ENCODE measurements at regions not wholly inside any gene's neighbourhood (a gene's known extent, or its start where the extent isn't known, plus 50 kb on each side); places are given as distances from the start of the nearest gene placed in this dataset.

DNA sequence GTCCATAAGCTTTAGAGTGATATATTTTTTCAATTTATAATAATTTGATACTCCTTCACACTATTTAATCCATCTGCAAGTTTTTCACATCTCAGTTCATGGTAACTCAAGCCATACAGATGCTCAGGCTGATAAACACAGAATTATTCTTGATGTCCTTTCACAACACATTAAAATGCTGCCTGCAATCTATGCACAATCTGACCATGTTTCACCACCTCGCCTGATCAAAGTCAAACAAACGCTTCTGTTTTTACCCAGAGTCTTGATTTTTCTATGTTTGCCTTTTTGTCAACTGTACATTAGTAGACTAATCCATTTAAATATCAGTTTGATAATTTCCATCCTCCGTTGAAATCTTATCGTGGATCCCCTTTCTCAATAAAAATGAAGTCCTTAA is 833.8 kb upstream of the KCND2 start:
- H3K9me2 ChIP-seq (ENCODE audit: insufficient read depth, low read length): no peaks in the 10 kb centered on the region

DNA sequence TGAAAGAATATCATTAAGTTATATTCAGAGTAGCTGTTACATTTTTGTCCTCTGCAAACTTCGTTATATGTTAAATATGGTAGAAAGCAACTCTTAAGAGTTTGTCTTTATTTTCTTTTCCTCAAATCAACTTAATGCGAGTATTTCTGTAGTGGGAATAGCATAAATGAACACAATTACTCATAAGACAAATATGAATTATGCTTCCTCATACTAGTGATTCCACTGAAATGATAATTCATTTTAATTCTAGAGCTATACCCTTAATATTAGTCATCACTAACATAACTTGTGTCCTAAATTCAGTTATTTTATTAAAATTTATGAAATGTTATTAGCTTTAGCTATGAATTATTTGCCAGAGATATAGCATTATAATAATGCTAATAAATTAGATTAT is 820.6 kb upstream of the KCND2 start:
- TF ChIP-seq, protein P1, sequence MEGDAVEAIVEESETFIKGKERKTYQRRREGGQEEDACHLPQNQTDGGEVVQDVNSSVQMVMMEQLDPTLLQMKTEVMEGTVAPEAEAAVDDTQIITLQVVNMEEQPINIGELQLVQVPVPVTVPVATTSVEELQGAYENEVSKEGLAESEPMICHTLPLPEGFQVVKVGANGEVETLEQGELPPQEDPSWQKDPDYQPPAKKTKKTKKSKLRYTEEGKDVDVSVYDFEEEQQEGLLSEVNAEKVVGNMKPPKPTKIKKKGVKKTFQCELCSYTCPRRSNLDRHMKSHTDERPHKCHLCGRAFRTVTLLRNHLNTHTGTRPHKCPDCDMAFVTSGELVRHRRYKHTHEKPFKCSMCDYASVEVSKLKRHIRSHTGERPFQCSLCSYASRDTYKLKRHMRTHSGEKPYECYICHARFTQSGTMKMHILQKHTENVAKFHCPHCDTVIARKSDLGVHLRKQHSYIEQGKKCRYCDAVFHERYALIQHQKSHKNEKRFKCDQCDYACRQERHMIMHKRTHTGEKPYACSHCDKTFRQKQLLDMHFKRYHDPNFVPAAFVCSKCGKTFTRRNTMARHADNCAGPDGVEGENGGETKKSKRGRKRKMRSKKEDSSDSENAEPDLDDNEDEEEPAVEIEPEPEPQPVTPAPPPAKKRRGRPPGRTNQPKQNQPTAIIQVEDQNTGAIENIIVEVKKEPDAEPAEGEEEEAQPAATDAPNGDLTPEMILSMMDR (IDR thresholded peaks at IDR 0.05; ENCODE audit: poor library complexity, severe bottlenecking): no peak
- TF ChIP-seq EZH2 (IDR thresholded peaks at IDR 0.05; ENCODE audit: borderline replicate concordance, insufficient read depth, low read length, poor library complexity, severe bottlenecking) (no peak), RAD21 (conservative IDR thresholded peaks at IDR 0.05) (no peak), TAF1 (IDR thresholded peaks at IDR 0.05; ENCODE audit: low read depth) (no peak), EP300 (conservative IDR thresholded peaks at IDR 0.05; ENCODE audit: poor library complexity, severe bottlenecking) (no peak), MXI1 (conservative IDR thresholded peaks at IDR 0.05; ENCODE audit: poor library complexity, severe bottlenecking) (no peak), POLR2AphosphoS5 (IDR thresholded peaks at IDR 0.05) (no peak), SMC3 (conservative IDR thresholded peaks at IDR 0.05; ENCODE audit: poor library complexity) (no peak)
- TF ChIP-seq, protein P2, sequence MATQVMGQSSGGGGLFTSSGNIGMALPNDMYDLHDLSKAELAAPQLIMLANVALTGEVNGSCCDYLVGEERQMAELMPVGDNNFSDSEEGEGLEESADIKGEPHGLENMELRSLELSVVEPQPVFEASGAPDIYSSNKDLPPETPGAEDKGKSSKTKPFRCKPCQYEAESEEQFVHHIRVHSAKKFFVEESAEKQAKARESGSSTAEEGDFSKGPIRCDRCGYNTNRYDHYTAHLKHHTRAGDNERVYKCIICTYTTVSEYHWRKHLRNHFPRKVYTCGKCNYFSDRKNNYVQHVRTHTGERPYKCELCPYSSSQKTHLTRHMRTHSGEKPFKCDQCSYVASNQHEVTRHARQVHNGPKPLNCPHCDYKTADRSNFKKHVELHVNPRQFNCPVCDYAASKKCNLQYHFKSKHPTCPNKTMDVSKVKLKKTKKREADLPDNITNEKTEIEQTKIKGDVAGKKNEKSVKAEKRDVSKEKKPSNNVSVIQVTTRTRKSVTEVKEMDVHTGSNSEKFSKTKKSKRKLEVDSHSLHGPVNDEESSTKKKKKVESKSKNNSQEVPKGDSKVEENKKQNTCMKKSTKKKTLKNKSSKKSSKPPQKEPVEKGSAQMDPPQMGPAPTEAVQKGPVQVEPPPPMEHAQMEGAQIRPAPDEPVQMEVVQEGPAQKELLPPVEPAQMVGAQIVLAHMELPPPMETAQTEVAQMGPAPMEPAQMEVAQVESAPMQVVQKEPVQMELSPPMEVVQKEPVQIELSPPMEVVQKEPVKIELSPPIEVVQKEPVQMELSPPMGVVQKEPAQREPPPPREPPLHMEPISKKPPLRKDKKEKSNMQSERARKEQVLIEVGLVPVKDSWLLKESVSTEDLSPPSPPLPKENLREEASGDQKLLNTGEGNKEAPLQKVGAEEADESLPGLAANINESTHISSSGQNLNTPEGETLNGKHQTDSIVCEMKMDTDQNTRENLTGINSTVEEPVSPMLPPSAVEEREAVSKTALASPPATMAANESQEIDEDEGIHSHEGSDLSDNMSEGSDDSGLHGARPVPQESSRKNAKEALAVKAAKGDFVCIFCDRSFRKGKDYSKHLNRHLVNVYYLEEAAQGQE (IDR thresholded peaks at IDR 0.05; ENCODE audit: borderline replicate concordance): no peak
- Histone ChIP-seq H3F3A (ENCODE audit: insufficient read depth, low read length, poor library complexity, severe bottlenecking) (no peaks in the 10 kb centered on the region), H4K20me1 (ENCODE audit: insufficient read depth) (no peaks in the 10 kb centered on the region), H3K36me3 (ENCODE audit: insufficient read depth, low read length) (no peaks in the 10 kb centered on the region), H3K79me2 (replicated peaks; ENCODE audit: insufficient read depth, low read length) (no peaks in the 10 kb centered on the region), H3K9me3 (ENCODE audit: low read length) (no peaks in the 10 kb centered on the region), H3K4me2 (ENCODE audit: low read length) (no peak overlapping the region), H2AFZ (ENCODE audit: low read depth, low read length) (no peak overlapping the region), H3K4me3 (ENCODE audit: low read length) (no peak overlapping the region), H3K27ac (ENCODE audit: low read length) (no peak overlapping the region), H3K9me2 (ENCODE audit: insufficient read depth, low read length) (no peaks in the 10 kb centered on the region), H3K9ac (ENCODE audit: low read length) (no peak overlapping the region), H3K27me3 (ENCODE audit: insufficient read depth, low read depth, low read length) (no peaks in the 10 kb centered on the region)

More for the DNA sequence above, 833.8 kb upstream of the KCND2 start:
- no peak overlapping the region for H3K4me2 ChIP-seq (ENCODE audit: low read length)
- TF ChIP-seq EP300 (conservative IDR thresholded peaks at IDR 0.05; ENCODE audit: poor library complexity, severe bottlenecking) (no peak), EZH2 (IDR thresholded peaks at IDR 0.05; ENCODE audit: borderline replicate concordance, insufficient read depth, low read length, poor library complexity, severe bottlenecking) (no peak)
- TF ChIP-seq, protein P2 (IDR thresholded peaks at IDR 0.05; ENCODE audit: borderline replicate concordance): no peak
- no peaks in the 10 kb centered on the region for H3K27me3 ChIP-seq (ENCODE audit: insufficient read depth, low read depth, low read length)
- H3K9ac ChIP-seq (ENCODE audit: low read length): no peak overlapping the region
- H3K4me3 ChIP-seq (ENCODE audit: low read length): no peak overlapping the region
- H4K20me1 ChIP-seq (ENCODE audit: insufficient read depth): no peaks in the 10 kb centered on the region
- no peaks in the 10 kb centered on the region for H3K9me3 ChIP-seq (ENCODE audit: low read length)
- no peaks in the 10 kb centered on the region for H3F3A ChIP-seq (ENCODE audit: insufficient read depth, low read length, poor library complexity, severe bottlenecking)
- no peak overlapping the region for H3K27ac ChIP-seq (ENCODE audit: low read length)
- no peak overlapping the region for H2AFZ ChIP-seq (ENCODE audit: low read depth, low read length)
- no peaks in the 10 kb centered on the region for H3K36me3 ChIP-seq (ENCODE audit: insufficient read depth, low read length)
- no peaks in the 10 kb centered on the region for H3K79me2 ChIP-seq (replicated peaks; ENCODE audit: insufficient read depth, low read length)

All from neural cell (in vitro differentiated cells).